AG09319 (cell line): ENCODE measurements at regions not wholly inside any gene's neighbourhood (a gene's known extent, or its start where the extent isn't known, plus 50 kb on each side); places are given as distances from the start of the nearest gene placed in this dataset.

Experiments
- DNase-seq: peaks from one replicate; pipeline ENCODE4 v3.0.0-alpha.2; 2010; ENCODE audit warnings: low read depth; ENCODE audit errors: extremely low read depth
- TF ChIP-seq, protein P1 (sequence below): IDR thresholded peaks from 2 replicates; pipeline ENCODE4 v1.5.1; 2011; ENCODE audit warnings: low read depth, mild to moderate bottlenecking, inconsistent platforms, low read length, moderate library complexity

DNA sequence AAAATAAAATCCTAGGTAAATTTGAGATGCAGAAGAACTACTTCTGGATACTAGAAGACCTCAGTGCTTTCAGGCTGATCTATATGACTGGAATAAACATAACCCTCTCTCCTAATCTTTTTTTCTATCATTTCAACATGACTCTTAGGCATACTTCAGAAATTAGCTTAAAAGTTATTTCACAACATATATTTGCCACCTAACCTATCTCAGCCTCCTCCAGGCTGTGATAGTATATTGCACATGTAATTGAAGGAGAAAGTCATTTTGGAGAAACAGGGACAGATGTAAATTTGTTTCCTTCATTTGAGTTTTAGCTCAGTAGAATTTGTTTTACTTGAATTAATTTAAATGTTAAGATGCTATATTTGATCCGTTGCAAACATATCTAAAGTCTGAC, 1932.3 kb upstream of the CDH6 start:
- TF ChIP-seq, protein P1, sequence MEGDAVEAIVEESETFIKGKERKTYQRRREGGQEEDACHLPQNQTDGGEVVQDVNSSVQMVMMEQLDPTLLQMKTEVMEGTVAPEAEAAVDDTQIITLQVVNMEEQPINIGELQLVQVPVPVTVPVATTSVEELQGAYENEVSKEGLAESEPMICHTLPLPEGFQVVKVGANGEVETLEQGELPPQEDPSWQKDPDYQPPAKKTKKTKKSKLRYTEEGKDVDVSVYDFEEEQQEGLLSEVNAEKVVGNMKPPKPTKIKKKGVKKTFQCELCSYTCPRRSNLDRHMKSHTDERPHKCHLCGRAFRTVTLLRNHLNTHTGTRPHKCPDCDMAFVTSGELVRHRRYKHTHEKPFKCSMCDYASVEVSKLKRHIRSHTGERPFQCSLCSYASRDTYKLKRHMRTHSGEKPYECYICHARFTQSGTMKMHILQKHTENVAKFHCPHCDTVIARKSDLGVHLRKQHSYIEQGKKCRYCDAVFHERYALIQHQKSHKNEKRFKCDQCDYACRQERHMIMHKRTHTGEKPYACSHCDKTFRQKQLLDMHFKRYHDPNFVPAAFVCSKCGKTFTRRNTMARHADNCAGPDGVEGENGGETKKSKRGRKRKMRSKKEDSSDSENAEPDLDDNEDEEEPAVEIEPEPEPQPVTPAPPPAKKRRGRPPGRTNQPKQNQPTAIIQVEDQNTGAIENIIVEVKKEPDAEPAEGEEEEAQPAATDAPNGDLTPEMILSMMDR: no peak
- DNase-seq: no peak

DNA sequence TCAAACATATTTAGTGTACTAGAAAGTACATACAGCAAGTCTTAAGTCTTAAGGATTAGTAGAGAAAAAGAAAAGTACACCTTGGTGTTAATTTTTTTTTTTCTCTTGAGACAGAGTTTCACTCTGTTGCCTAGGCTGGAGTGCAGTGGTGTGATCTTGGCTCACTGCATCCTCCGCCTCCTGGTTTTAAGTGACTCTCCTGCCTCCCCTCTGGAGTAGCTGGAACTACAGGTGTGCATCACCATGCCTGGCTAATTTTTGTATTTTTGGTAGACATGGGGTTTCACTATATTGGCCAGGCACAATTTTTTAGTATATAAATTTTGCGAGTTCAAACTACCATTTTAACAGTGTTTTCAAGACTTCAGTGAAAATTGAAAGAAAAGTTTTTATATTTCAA, 1941.1 kb upstream of the CDH6 start:
- TF ChIP-seq, protein P1: no peak
- no peak for DNase-seq

DNA sequence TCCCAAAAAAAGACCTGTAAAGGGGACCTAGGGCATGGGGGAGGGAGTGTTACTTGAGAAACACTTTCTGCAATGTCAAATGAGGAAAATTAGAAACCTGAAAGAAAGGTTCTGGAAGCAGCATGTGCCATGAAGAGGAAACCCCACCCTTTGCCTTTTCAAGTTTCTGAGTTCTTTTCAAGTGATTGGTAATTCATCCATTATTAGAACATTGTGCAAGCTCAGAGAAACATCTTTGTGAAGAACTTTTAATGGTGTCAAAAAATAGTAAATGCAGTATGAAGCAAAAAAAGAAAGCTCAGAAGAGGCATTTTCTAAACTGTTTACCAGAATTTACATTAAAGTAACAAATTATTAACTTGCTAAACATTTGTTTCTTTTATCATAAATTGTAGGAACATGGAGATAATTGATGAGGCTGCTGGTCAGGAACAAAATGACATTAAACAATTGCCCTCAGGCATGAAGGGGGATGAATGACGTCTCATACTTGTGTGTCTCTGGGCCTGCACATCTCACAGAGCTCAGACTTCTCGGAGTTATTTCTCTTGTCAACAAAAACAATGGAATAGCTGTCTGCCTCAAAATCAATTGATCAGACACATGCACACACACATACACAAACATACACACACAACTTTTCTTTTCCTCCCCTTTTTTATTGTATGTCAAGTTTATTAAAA, 1946.0 kb upstream of the CDH6 start:
- DNase-seq: no peak
- TF ChIP-seq, protein P1: no peak

DNA sequence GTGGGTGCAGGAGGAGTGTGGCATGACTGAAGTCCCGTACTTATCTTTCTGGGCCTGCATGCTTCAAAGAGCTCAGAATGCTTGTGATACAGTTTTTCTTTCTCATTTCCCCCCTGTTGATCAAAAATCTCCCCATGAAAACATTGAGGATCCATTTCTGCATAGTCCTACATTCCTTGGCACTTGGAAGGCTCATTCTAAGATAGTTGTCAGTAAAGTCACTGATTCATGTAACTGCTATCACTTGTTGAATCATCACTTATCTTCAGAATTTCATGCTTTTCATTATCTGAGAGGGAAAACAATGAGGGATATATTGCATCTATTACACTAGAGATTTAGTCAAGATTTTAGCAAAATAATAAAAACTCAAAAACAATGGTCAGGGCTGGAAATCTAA, 1953.1 kb upstream of the CDH6 start:
- TF ChIP-seq, protein P1: no peak
- DNase-seq: no peak

DNA sequence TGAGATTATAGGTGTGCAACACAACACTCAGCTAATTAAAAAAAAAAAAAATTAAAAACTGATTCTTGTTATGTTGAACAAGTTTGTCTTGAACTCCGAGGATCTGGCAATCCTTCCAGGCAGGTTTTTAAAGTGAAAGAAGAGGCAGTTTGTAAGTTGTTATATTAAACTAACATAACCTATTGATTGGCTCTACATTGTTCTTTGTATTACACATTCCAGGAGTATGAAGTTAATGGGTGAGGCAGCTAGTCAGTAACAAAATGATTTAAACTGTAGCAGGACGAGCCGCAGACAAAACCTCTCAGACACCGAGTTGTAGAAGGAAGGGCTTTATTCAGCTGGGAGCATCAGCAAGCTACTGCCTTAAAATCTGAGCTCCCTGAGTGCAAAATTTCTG, 1953.9 kb upstream of the CDH6 start:
- no peak for DNase-seq
- TF ChIP-seq, protein P1: no peak

DNA sequence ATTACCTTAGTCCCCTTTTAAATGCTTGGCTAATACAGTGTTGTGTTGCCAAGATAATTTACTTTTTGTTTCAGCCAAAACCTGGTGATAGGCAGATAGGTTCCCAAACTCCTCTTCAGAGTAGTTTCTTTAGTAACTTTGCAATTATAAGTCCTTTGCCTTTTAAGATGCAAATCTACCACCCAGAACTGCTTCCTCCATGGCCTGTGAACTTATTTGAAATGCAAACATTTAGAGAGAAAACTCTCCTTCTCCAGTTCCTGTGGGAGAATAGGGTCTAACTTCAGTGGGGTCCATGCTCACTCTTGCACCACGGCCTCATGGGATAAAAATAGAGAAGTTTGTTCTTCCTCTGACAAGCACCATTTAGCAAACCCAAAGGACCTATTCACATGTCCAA, 1955.4 kb upstream of the CDH6 start:
- TF ChIP-seq, protein P1: no peak
- no peak for DNase-seq

DNA sequence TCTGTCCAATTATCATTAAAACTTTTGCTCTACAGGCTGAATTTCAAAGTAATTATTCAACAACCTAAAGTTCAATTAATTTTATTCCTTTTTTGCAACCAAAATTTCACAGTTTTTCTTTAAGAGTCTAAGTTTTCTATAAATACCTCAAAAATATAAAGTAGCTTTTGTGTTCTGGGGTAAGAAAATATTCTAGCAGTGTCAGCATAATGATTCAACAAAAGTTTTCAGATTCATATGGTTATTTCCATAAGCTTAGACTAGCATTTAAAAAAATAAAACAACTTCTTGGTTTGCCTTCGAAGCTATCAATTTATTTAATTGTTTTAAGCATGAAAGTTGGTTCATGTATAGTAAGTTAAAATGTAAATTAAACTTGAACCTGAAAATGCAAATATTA, 1962.3 kb upstream of the CDH6 start:
- DNase-seq: no peak
- TF ChIP-seq, protein P1: no peak
